GM18519 (cell line): ENCODE measurements at regions not wholly inside any gene's neighbourhood (a gene's known extent, or its start where the extent isn't known, plus 50 kb on each side); places are given as distances from the start of the nearest gene placed in this dataset.
"Not testable (repeated sequence)": the region's sequence is repeated elsewhere in the genome, so short reads cannot be mapped to it uniquely, and the experiment has no call there.

ENCODE experiments used
- ATAC-seq: cut with Tn5 transposase; IDR thresholded peaks from one replicate; pipeline ENCODE4 v1.9.1; 2021; ENCODE audit warnings: mild to moderate bottlenecking, moderate library complexity; ENCODE audit not compliant: unreplicated experiment, low FRiP score

GRCh38 chr2:4780679-4781078 lies 911.5 kb upstream of the SOX11 start:
- ATAC-seq, result no peak

GRCh38 chr2:4782647-4783046 lies 909.5 kb upstream of the SOX11 start:
- no peak for ATAC-seq

- no peak for ATAC-seq
Measured at GRCh38 chr2:4791488-4791887, 900.7 kb upstream of the SOX11 start.

GRCh38 chr2:4792126-4792525 lies 900.1 kb upstream of the SOX11 start:
- ATAC-seq, result no peak

GRCh38 chr2:4803396-4803795 lies 888.8 kb upstream of the SOX11 start:
- ATAC-seq, result no peak

GRCh38 chr2:4814137-4814536 lies 878.0 kb upstream of the SOX11 start:
- ATAC-seq, result not testable (repeated sequence)

- ATAC-seq, result no peak
Measured at GRCh38 chr2:4827836-4828235, 864.3 kb upstream of the SOX11 start.

- no peak for ATAC-seq
Measured at GRCh38 chr2:4828682-4829374, 863.4 kb upstream of the SOX11 start.

- no peak for ATAC-seq
Measured at GRCh38 chr2:4831751-4832150, 860.4 kb upstream of the SOX11 start.

GRCh38 chr2:4832642-4833041 lies 859.5 kb upstream of the SOX11 start:
- no peak for ATAC-seq

GRCh38 chr2:4838626-4839025 lies 853.6 kb upstream of the SOX11 start:
- no peak for ATAC-seq

GRCh38 chr2:4840791-4841190 lies 851.4 kb upstream of the SOX11 start:
- ATAC-seq, result no peak

- no peak for ATAC-seq
Measured at GRCh38 chr2:4844881-4845280, 847.3 kb upstream of the SOX11 start.

GRCh38 chr2:4862031-4862430 lies 830.2 kb upstream of the SOX11 start:
- ATAC-seq, result no peak

GRCh38 chr2:4866198-4866597 lies 826.0 kb upstream of the SOX11 start:
- no peak for ATAC-seq

- no peak for ATAC-seq
Measured at GRCh38 chr2:4868466-4868865, 823.7 kb upstream of the SOX11 start.

- ATAC-seq, result no peak
Measured at GRCh38 chr2:4869154-4869553, 823.0 kb upstream of the SOX11 start.

GRCh38 chr2:4873364-4873763 lies 818.8 kb upstream of the SOX11 start:
- no peak for ATAC-seq

- no peak for ATAC-seq
Measured at GRCh38 chr2:4873876-4874593, 818.1 kb upstream of the SOX11 start.

- ATAC-seq, result no peak
Measured at GRCh38 chr2:4882421-4882820, 809.8 kb upstream of the SOX11 start.

- no peak for ATAC-seq
Measured at GRCh38 chr2:4882941-4883340, 809.2 kb upstream of the SOX11 start.

- ATAC-seq, result no peak
Measured at GRCh38 chr2:4883375-4883774, 808.8 kb upstream of the SOX11 start.
